ENCODE measurements at regions not wholly inside any gene's neighbourhood (a gene's known extent, or its start where the extent isn't known, plus 50 kb on each side); places are given as distances from the start of the nearest gene placed in this dataset.

DNA sequence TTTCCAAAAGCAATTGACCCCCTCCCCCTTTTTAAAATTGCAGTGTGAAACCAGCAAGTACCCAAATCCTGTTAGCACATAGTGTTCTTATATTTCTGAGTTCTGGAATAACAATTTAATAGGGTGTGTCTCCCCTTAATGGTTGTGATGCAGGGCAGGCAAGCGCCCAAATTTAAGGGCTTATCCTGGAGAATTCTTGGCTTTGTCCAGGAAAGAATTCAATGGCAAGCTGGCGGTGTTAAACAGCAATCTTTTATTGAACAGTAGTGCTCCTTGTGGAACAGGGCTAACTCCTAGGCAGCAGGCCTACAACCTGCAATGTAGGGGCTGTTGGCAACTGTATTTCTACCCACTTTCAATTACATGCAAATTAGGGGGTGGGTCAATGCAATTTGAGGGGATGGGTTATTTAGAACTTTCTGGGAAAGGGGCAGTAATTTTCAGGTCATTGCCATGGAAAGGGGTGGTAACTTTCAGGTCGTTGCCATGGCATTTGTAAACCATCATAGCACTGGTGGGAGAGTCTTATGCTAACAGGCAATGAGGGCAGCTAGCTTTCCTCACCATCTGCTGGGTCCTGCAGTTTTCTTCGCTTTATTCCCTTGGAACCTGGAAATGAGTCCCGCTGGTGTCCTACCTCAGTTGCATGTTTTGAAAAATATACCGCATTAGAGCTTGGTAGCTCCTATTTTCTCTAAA, 149.0 kb upstream of the KCTD1 start:
- no peak overlapping the region for H3K27ac Mint-ChIP-seq
- no peaks in the 10 kb centered on the region for H3K36me3 Mint-ChIP-seq
- no peaks in the 10 kb centered on the region for H3K4me1 Mint-ChIP-seq
- peaks cover 6% of the 10 kb centered on the region for H3K9me3 Mint-ChIP-seq
- peaks cover 4% of the 10 kb centered on the region for H3K27me3 Mint-ChIP-seq
- no peak overlapping the region for H3K4me3 Mint-ChIP-seq

DNA sequence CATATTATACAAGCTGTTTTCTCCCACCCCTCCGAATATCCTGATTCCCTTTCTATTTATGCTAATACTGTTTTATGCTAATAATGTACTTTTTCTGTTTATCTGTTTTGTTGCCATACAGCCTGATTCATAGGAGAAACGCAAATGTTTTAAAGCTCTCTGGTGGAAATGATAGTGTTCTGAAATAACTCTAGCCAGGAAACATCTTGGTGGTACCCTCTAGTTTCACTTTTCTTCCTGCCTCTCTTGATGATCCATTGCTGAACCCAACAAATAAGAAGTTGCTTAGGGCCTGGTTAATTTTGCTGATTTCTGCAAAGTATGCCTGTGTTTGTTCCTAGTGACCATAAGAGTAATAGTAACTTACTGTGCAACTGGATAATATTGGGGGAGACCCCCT, 148.4 kb upstream of the KCTD1 start:
- H3K9me3 Mint-ChIP-seq: peaks cover 6% of the 10 kb centered on the region
- no peaks in the 10 kb centered on the region for H3K36me3 Mint-ChIP-seq
- H3K27ac Mint-ChIP-seq: no peak overlapping the region
- no peaks in the 10 kb centered on the region for H3K4me1 Mint-ChIP-seq
- H3K4me3 Mint-ChIP-seq: no peak overlapping the region
- peaks cover 4% of the 10 kb centered on the region for H3K27me3 Mint-ChIP-seq

DNA sequence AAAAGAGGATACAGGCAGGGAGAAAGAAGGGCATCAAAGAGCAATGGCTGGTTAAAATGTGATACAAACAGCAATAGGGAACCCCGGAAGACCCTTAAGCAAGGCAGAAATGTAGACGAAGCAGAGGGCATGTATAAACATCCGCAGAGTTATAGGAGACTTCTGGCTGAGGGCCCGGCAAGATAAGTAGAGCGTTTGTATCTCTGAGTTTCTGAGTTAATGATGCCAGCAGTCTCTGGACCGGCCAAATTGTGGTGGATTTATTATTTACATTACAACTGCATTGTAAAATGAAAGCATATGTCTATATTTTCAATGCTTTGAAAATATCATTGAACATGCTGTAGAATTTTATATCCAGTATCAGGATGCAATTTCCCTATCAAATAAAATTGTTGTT, 148.0 kb upstream of the KCTD1 start:
- Mint-ChIP-seq H3K27me3 (peaks cover 4% of the 10 kb centered on the region), H3K4me3 (no peak overlapping the region), H3K27ac (no peak overlapping the region), H3K9me3 (peaks cover 6% of the 10 kb centered on the region), H3K4me1 (no peaks in the 10 kb centered on the region), H3K36me3 (no peaks in the 10 kb centered on the region)

DNA sequence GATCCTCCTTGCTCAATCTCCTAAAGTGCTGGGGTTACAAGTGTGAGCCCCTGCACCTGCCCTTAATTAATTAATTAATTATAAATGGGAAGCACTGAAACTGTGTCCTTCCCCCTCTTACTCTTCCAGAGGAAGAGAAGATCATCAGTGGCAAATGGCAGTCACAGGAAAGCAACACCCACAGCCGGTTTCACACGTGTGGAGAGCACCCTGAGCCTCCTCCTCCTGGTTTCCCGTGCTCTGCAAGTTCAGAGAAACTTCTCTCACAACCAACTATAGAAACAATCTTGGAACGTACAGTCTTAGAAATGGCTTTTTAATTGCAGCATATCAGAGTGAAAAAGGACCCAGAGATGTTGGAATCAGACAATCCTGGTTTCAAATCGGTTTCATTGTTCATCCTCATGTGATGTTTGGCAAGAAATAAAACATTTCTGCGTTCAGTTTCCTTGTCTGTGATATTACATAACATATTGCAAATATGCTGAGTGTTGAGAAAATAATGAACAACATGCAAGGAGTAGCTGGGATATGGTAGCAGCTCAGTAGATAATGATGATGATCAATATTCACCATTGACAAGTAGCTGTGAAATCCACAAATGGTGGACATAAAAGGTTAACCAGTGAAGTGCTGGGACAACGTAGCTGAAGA, 141.0 kb upstream of the KCTD1 start:
- H3K4me3 Mint-ChIP-seq: no peak overlapping the region
- no peaks in the 10 kb centered on the region for H3K36me3 Mint-ChIP-seq
- no peak overlapping the region for H3K27ac Mint-ChIP-seq
- no peaks in the 10 kb centered on the region for H3K9me3 Mint-ChIP-seq
- H3K4me1 Mint-ChIP-seq: no peaks in the 10 kb centered on the region
- H3K27me3 Mint-ChIP-seq: peaks cover 2% of the 10 kb centered on the region

DNA sequence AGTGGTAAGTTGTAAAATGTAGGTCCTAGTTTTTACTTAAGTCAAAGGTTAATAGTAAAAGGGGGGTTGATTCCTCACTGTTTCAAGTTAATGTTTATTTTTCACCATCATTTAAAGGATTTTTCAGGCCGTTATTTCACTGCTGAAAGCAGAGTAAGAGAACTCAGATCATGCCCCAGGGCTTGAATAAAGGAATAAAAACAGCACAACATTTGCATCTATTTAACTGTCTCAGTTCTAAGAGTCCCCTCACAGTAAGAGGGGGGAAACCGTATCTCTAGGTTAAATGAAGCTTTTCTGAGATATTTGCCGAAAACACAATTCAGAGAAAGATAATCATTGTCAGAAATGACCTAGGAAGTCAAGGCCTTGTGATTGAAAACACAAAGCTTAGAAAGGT, 138.2 kb upstream of the KCTD1 start:
- H3K27me3 Mint-ChIP-seq: peaks cover 2% of the 10 kb centered on the region
- no peak overlapping the region for H3K27ac Mint-ChIP-seq
- H3K4me3 Mint-ChIP-seq: no peak overlapping the region
- no peaks in the 10 kb centered on the region for H3K9me3 Mint-ChIP-seq
- no peaks in the 10 kb centered on the region for H3K36me3 Mint-ChIP-seq
- no peaks in the 10 kb centered on the region for H3K4me1 Mint-ChIP-seq

DNA sequence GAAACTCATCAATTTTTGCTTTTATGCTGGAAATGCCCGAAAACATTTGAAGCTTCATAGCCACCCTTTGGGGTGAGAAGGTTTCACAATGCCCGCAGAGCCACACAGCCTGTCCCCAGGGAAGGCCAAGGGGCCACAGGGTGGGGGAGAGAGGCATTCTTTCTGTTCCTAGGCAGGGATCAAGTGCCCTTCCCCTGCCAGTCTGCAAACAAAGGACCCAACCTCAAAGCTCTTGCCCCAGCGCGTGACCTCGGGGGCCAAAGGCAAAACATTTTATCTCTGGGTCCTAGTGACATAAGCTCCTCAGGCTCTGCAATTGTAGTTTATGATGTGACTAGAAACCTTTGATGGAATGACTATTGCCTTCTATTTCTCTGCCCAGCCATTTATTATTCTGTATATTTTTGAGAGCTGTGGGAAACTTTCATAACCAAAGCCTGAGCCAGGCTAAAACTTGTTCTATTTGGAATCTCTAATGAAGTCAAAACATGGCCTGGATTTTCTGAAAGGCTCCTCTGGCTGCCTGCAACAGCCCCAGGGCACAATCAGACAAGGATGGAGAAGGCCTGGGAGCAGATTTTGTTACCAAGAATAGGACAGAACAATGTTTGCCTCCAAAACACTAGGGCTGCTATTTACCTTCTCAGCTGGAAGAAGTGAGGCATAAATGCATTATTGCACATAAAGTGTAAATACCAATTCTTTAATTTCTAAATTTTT, 137.2 kb upstream of the KCTD1 start:
- peaks cover 2% of the 10 kb centered on the region for H3K27me3 Mint-ChIP-seq
- H3K4me1 Mint-ChIP-seq: no peaks in the 10 kb centered on the region
- H3K36me3 Mint-ChIP-seq: no peaks in the 10 kb centered on the region
- H3K9me3 Mint-ChIP-seq: no peaks in the 10 kb centered on the region
- H3K27ac Mint-ChIP-seq: no peak overlapping the region
- H3K4me3 Mint-ChIP-seq: no peak overlapping the region

DNA sequence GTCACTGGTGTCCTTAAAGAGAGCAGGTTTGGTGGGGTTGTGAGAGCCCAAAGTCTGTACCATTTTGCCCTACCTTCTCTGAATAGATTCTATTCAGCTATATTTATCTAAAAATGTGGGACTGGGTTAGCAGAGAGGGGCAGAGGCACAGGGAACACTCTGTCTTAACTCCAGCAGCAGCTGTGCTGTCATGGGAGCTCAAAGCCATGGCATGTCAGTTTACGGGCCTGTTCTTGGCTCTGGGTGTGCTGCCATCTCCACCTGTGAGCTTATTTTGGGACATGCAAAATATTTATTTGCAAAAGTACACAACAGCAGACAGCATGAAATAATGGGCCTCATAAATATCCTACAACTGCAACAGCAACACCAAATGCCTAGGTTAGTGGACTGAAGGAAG, 129.6 kb upstream of the KCTD1 start:
- Mint-ChIP-seq H3K4me3 (no peak overlapping the region), H3K4me1 (no peaks in the 10 kb centered on the region), H3K27ac (no peak overlapping the region), H3K36me3 (no peaks in the 10 kb centered on the region), H3K9me3 (no peaks in the 10 kb centered on the region), H3K27me3 (peaks cover 3% of the 10 kb centered on the region)

DNA sequence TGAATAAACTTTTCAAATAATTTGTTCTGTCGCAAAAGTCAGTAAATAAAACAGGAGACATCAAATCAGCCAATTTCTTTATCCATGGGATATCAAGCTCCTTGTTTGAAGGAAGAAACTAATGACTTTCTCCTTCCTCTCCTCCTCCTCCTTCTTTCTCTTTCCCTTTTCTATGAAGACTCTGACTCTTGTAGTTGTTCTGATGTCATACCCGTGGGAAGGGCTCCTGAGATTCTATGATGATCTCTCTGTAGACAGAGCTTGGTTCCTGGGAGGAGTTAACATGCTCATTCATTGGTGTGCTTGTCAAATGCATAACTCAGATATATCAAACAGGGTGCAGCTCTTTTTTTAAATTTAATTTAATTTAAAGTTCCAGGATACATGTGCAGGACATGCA, 118.7 kb upstream of the KCTD1 start:
- no peak overlapping the region for H3K4me3 Mint-ChIP-seq

DNA sequence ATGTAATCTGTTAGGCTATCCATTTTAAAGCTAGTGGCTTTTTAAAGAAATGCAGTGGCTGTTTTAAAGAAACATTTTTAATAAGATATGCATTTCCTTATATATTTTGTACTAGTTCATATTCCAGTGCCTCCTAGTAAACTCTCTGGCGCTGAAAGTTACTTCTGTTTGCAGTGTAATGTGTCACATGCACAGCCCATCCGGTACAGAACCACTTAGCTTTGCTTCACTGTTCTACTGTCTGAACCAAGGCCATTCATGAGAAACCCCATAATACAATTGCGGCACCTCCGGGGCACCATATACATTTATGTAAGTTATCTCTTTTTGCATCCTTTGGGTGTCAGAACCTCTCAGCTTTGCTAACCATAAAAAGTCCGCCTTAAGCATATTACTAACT, 114.6 kb upstream of the KCTD1 start:
- Mint-ChIP-seq H3K36me3 (no peaks in the 10 kb centered on the region), H3K9me3 (no peaks in the 10 kb centered on the region), H3K27ac (no peak overlapping the region), H3K27me3 (peaks cover 25% of the 10 kb centered on the region), H3K4me1 (no peaks in the 10 kb centered on the region), H3K4me3 (no peak overlapping the region)

More for the DNA sequence above, 118.7 kb upstream of the KCTD1 start:
- no peaks in the 10 kb centered on the region for H3K36me3 Mint-ChIP-seq
- H3K4me1 Mint-ChIP-seq: no peaks in the 10 kb centered on the region
- no peak overlapping the region for H3K27ac Mint-ChIP-seq
- peaks cover 8% of the 10 kb centered on the region for H3K27me3 Mint-ChIP-seq
- no peaks in the 10 kb centered on the region for H3K9me3 Mint-ChIP-seq

DNA sequence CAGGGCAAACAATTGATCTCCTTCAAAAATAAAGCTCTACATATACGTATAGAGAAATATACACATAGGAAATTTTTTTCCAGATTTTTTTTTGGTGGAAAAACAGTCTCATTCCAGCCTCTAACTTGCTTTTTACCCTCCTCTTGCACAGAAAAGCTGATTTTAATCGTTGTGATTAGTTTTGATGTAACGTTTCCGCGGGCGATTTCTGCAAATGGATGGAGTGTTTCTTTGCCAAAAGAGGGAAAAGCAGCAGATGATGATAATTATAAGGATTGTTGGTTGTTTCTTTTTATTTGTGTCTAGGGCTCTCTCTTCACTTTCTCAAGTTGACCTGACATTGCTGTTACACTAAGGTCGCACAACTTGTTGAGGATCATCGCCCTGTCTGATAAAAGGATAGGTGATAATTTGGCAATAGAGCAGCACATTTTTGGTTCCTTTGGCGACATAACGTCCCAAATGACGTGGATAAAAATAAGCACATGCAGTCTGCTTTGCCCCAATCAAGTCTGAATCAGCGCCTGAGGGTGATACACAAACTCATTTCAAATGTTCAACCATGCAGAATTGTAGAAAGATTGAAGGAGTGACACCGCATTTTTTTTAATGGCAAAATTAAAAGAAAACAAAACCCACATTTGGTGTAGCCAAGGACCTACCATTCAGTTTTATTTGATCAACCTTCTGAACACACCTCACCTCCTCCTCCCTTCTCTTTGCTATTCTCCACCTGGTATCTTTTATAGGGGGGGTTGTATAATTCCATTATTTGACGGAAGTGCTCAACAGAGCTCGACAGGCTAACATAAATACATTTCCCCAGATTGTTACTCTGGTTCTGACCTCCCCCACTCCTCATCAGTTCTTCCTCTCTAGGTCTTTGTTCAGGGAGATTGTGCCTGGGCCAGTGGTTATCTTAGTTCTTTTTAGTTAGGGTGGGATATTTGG, 109.6 kb upstream of the KCTD1 start:
- peaks cover 14% of the 10 kb centered on the region for H3K4me1 Mint-ChIP-seq
- peak overlapping the region; percentile 70 for H3K4me3 Mint-ChIP-seq
- H3K9me3 Mint-ChIP-seq: no peaks in the 10 kb centered on the region
- H3K36me3 Mint-ChIP-seq: no peaks in the 10 kb centered on the region
- H3K27me3 Mint-ChIP-seq: peaks cover 50% of the 10 kb centered on the region
- H3K27ac Mint-ChIP-seq: no peak overlapping the region

DNA sequence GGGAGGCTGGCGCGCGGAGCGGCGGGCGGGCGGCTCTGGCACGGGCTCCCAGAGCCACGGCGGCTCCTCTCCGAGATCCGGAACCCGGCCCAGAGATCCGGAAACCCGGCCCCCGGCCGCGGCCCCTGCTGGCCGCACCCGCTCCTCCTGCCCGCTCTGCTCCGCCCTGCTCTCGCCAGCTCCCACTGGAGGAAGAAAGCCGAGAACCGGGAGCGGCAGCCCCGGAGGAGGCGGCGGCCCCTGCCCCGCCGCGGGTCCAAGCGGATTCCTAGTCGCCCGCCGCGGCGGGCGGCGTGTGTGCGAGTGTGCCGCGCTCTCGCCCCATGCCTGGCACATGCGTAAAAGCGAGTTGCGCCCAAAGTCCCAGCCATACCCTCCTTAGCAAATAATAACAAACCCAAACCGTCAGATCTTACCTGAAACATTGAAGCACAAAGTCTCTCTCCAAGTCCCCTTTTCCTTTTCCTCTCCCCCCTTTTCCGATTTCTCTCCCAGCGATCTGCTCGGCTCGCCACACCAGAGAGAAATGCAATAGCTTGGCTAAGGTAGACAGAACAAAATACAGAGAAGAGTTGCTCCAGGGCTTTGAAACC, 108.7 kb upstream of the KCTD1 start:
- no peaks in the 10 kb centered on the region for H3K36me3 Mint-ChIP-seq
- H3K9me3 Mint-ChIP-seq: no peaks in the 10 kb centered on the region
- H3K4me3 Mint-ChIP-seq: peak overlapping the region; percentile 70
- peaks cover 53% of the 10 kb centered on the region for H3K27me3 Mint-ChIP-seq
- H3K4me1 Mint-ChIP-seq: peaks cover 14% of the 10 kb centered on the region
- H3K27ac Mint-ChIP-seq: no peak overlapping the region

DNA sequence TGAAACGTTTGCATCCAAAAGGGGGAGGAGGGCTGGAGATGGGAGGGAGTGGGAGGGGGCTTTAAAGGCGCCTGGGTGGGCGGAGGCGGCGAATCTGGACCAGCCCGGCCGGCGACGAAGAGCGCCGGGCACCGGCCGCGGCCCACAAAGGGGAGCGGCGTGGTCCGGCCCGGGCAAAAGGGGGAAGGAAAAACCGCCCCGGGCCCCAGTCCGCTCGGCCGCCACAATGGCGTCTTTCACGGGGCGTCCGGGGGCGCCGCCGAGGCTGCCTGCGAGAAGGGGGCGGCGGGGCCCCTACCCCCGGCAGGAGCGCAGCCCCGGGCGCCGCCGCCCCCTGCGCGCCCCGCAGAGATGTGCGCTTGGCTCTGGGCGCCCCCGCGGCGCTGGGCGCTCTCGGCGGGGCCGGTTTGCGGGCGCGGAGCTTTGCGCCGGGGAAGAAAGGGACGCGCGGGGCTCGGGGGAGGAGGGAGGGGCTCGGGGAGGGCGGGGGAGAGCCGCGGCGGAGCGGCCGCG, 108.1 kb upstream of the KCTD1 start:
- Mint-ChIP-seq H3K4me1 (peaks cover 14% of the 10 kb centered on the region), H3K36me3 (no peaks in the 10 kb centered on the region), H3K27me3 (peaks cover 51% of the 10 kb centered on the region), H3K4me3 (no peak overlapping the region), H3K27ac (no peak overlapping the region), H3K9me3 (no peaks in the 10 kb centered on the region)

DNA sequence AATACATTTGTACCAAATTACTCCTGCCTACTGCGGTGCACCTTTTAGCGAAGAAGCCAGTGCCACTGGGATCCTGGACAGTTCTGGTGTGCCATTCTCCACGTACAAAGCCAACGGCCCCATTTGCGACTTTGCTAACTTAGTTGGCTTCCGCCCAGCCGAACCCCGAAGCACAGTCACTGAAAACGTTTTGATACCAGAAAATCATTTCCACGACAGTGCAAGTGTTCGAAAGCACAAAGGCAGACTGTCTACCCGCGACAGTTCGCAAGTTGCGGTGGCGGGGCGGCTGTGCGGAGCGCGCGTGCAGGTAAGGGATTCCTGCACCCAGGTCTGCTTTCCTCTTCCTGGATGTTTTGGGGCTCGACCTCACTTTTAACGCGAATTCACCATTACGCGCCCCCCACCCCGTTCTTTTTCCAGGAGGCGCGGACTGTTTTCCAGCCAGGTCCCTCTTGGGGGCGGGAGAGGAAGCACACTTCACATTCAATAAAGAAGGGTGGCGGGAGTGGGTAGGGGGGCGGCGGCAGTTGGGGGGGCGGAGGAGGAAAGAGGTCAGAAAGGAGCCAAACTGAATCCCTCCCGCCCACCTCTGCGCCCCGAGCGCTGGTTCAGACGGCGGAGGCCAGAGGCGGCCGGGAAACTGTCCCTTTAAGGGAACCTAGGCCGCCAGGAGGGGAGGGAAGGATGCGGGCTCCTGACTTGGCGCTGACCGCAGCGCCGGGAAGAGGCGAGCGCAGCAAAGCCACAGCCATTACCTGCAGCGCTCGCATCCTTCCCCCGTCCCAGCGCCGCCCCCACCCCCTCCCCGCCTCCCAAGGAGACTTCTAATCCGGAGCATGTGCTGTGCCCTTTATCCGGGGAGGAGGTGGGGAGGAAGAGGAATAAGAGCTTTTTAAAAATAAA, 107.4 kb upstream of the KCTD1 start:
- peaks cover 14% of the 10 kb centered on the region for H3K4me1 Mint-ChIP-seq
- no peaks in the 10 kb centered on the region for H3K9me3 Mint-ChIP-seq
- H3K27ac Mint-ChIP-seq: no peak overlapping the region
- H3K4me3 Mint-ChIP-seq: peak overlapping the region; percentile 12
- H3K27me3 Mint-ChIP-seq: peaks cover 51% of the 10 kb centered on the region
- H3K36me3 Mint-ChIP-seq: no peaks in the 10 kb centered on the region
